H9 (cell line): ENCODE measurements at regions not wholly inside any gene's neighbourhood (a gene's known extent, or its start where the extent isn't known, plus 50 kb on each side); places are given as distances from the start of the nearest gene placed in this dataset.

ENCODE experiments used
- DNase-seq: peaks from one replicate; pipeline ENCODE4 v3.0.0-alpha.2; 2017
- H2AFZ ChIP-seq: one replicate; pipeline ENCODE4 v1.6.1; 2013; ENCODE audit warnings: mild to moderate bottlenecking, low read length, control low read depth, moderate library complexity
- H2AK5ac ChIP-seq: 2 replicates; pipeline ENCODE4 v1.6.1; 2013; ENCODE audit warnings: low read length, control low read depth, mixed read lengths; ENCODE audit not compliant: insufficient read length
- H2BK120ac ChIP-seq: one replicate; pipeline ENCODE4 v1.6.1; 2013; ENCODE audit warnings: low read depth, mild to moderate bottlenecking, low read length, control low read depth, inconsistent platforms; ENCODE audit not compliant: poor library complexity, severe bottlenecking
- H2BK12ac ChIP-seq: 2 replicates; pipeline ENCODE4 v1.6.1; 2013; ENCODE audit warnings: low read length, control low read depth, mixed read lengths, low read depth; ENCODE audit not compliant: insufficient read length
- H2BK15ac ChIP-seq: 2 replicates; pipeline ENCODE4 v1.6.1; 2013; ENCODE audit warnings: low read depth, low read length, control low read depth
- H2BK20ac ChIP-seq: one replicate; pipeline ENCODE4 v1.6.1; 2013; ENCODE audit warnings: low read depth, mild to moderate bottlenecking, low read length, control low read depth, inconsistent platforms; ENCODE audit not compliant: poor library complexity, severe bottlenecking
- H2BK5ac ChIP-seq: 2 replicates; pipeline ENCODE4 v1.6.1; 2013; ENCODE audit warnings: low read length, control low read depth, mixed read lengths; ENCODE audit not compliant: insufficient read length
- H3K14ac ChIP-seq: 2 replicates; pipeline ENCODE4 v1.6.1; 2013; ENCODE audit warnings: low read length, control low read depth; ENCODE audit not compliant: insufficient read depth
- H3K18ac ChIP-seq: 2 replicates; pipeline ENCODE4 v1.6.1; 2013; ENCODE audit warnings: low read depth, mild to moderate bottlenecking, mixed read lengths, low read length, control low read depth; ENCODE audit not compliant: insufficient read length
- H3K23ac ChIP-seq: 2 replicates; pipeline ENCODE4 v1.6.1; 2013; ENCODE audit warnings: low read length, control low read depth, mixed read lengths, low read depth; ENCODE audit not compliant: insufficient read length
- H3K23me2 ChIP-seq: 2 replicates; pipeline ENCODE4 v1.6.1; 2013; ENCODE audit warnings: low read depth, mild to moderate bottlenecking, mixed read lengths, low read length, control low read depth; ENCODE audit not compliant: insufficient read length, poor library complexity, severe bottlenecking
- H3K27ac ChIP-seq: 2 replicates; pipeline ENCODE4 v1.5.1; 2013; ENCODE audit warnings: low read length, control low read depth, mixed read lengths, low read depth; ENCODE audit not compliant: insufficient read length
- H3K27me3 ChIP-seq: 2 replicates; pipeline ENCODE4 v1.6.1; 2013; ENCODE audit warnings: low read length, control low read depth, inconsistent platforms; ENCODE audit not compliant: insufficient read depth
- H3K4ac ChIP-seq: 2 replicates; pipeline ENCODE4 v1.6.1; 2013; ENCODE audit warnings: low read depth, mild to moderate bottlenecking, control low read depth, inconsistent platforms, low read length, moderate library complexity
- H3K4me1 ChIP-seq: 2 replicates; pipeline ENCODE4 v1.6.1; 2013; ENCODE audit warnings: low read length, control low read depth, inconsistent platforms; ENCODE audit not compliant: insufficient read depth
- H3K4me2 ChIP-seq: 2 replicates; pipeline ENCODE4 v1.6.1; 2013; ENCODE audit warnings: low read length, control low read depth, mixed read lengths; ENCODE audit not compliant: insufficient read length, insufficient read depth
- H3K56ac ChIP-seq: 2 replicates; pipeline ENCODE4 v1.6.1; 2013; ENCODE audit warnings: low read depth, mild to moderate bottlenecking, mixed read lengths, low read length, control low read depth; ENCODE audit not compliant: insufficient read length
- H3K79me1 ChIP-seq: 2 replicates; pipeline ENCODE4 v1.6.1; 2013; ENCODE audit warnings: low read depth, mild to moderate bottlenecking, moderate library complexity, low read length, control low read depth, inconsistent platforms; ENCODE audit not compliant: insufficient read depth, poor library complexity, severe bottlenecking
- H3K79me2 ChIP-seq: 2 replicates; pipeline ENCODE4 v1.6.1; 2013; ENCODE audit warnings: low read length, control low read depth, inconsistent platforms; ENCODE audit not compliant: insufficient read depth
- H3K9ac ChIP-seq: 2 replicates; pipeline ENCODE4 v1.6.1; 2013; ENCODE audit warnings: low read length, control low read depth, mixed read lengths; ENCODE audit not compliant: insufficient read length; ENCODE audit errors: extremely low read depth
- H3K9me3 ChIP-seq: one replicate; pipeline ENCODE4 v1.6.1; 2013; ENCODE audit warnings: low read depth, low read length, inconsistent platforms; ENCODE audit not compliant: control insufficient read depth
- H3T11ph ChIP-seq: one replicate; pipeline ENCODE4 v1.6.1; 2013; ENCODE audit warnings: mild to moderate bottlenecking, low read length, control low read depth, inconsistent platforms
- H4K20me1 ChIP-seq: one replicate; pipeline ENCODE4 v1.6.1; 2013; ENCODE audit not compliant: control insufficient read depth, insufficient read length, insufficient read depth
- H4K5ac ChIP-seq: 2 replicates; pipeline ENCODE4 v1.6.1; 2013; ENCODE audit warnings: low read depth, mild to moderate bottlenecking, mixed read lengths, low read length, control low read depth; ENCODE audit not compliant: insufficient read length
- H4K8ac ChIP-seq: replicated peaks from 2 replicates; pipeline ENCODE4 v1.6.1; 2013; ENCODE audit warnings: low read length, control low read depth, mixed read lengths, low read depth; ENCODE audit not compliant: insufficient read length
- H4K91ac ChIP-seq: 2 replicates; pipeline ENCODE4 v1.6.1; 2013; ENCODE audit warnings: low read depth, mild to moderate bottlenecking, moderate library complexity, mixed read lengths, low read length, control low read depth; ENCODE audit not compliant: insufficient read length
- H3K27ac Mint-ChIP-seq, 3 experiments: 2 replicates in 2 of 3; 3 replicates in 1 of 3; pipeline ENCODE4 v1.8.0; 2020 to 2021; ENCODE audit warnings: mixed read lengths in 3 of 3, mild to moderate bottlenecking in 1 of 3, moderate library complexity in 1 of 3
- H3K27me3 Mint-ChIP-seq: 2 replicates; pipeline ENCODE4 v1.8.0; 2021; ENCODE audit warnings: low read depth, mild to moderate bottlenecking, moderate library complexity, mixed read lengths
- H3K36me3 Mint-ChIP-seq, 3 experiments: 2 replicates in 2 of 3; 3 replicates in 1 of 3; pipeline ENCODE4 v1.8.0; 2020 to 2021; ENCODE audit warnings: low read depth in 3 of 3, mixed read lengths in 3 of 3; ENCODE audit not compliant: insufficient read depth in 1 of 3
- H3K4me1 Mint-ChIP-seq, 2 experiments: 2 replicates each; pipeline ENCODE4 v1.8.0; 2020; ENCODE audit warnings: mixed read lengths in 2 of 2
- H3K4me3 Mint-ChIP-seq, 2 experiments: 2 replicates in 1 of 2; 3 replicates in 1 of 2; pipeline ENCODE4 v1.8.0; 2020 to 2021; ENCODE audit warnings: mild to moderate bottlenecking in 2 of 2, mixed read lengths in 2 of 2, moderate library complexity in 1 of 2
- H3K9me3 Mint-ChIP-seq, 2 experiments: 2 replicates in 1 of 2; 3 replicates in 1 of 2; pipeline ENCODE4 v1.8.0; 2020; ENCODE audit warnings: mild to moderate bottlenecking in 2 of 2, mixed read lengths in 2 of 2, moderate library complexity in 1 of 2
- CTCF ChIP-seq: fragments of 200-600 bp; sonication (generic); conservative IDR thresholded peaks from 3 replicates; pipeline ENCODE4 v1.8.0; 2021; ENCODE audit warnings: antibody characterized with exemption, mild to moderate bottlenecking
- WGBS: extraction: QIAGEN DNeasy Blood & Tissue Kit; methylation state at CpG from one replicate; pipeline ENCODE4 v1.1.7; 2013; ENCODE audit warnings: missing lambda C conversion rate, low lambda C conversion rate, mixed read lengths; ENCODE audit not compliant: insufficient read length; ENCODE audit errors: extremely low coverage; 5-methylcytosine and 5-hydroxymethylcytosine counted together

DNA sequence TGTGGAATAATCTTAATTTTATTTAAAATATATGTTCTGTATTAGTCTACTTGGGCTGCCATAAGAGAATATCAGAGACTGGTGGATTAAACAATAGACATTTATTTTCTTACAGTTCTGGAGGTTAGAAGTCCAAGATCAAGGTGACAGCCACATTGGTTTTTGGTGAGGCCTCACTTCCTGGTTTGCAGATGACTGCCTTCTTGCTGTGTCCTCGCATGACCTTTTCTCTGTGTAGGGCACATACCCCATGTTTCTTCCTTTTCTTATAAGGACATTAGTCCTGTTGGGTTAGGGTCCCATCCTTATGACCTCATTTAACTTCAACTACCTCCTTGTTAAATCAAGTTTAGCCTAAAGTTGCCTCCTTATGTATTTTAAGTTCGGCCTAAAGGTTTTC lies 202.7 kb upstream of the MPPED2 start:
- Histone ChIP-seq H3K79me1 (no peaks in the 10 kb centered on the region), H3K27me3 (no peaks in the 10 kb centered on the region), H4K5ac (no peak overlapping the region), H2AK5ac (no peak overlapping the region), H3K27ac (no peak overlapping the region), H3K9ac (no peak overlapping the region), H2BK120ac (no peak overlapping the region), H4K91ac (no peak overlapping the region), H3K56ac (no peak overlapping the region), H2BK5ac (no peak overlapping the region), H2BK15ac (no peak overlapping the region), H3K4me1 (no peaks in the 10 kb centered on the region), H3K9me3 (no peaks in the 10 kb centered on the region), H2AFZ (no peak overlapping the region), H3K18ac (no peak overlapping the region), H4K20me1 (no peaks in the 10 kb centered on the region), H4K8ac (no peak overlapping the region), H3K4ac (no peak overlapping the region), H3K23me2 (no peaks in the 10 kb centered on the region), H3K79me2 (no peaks in the 10 kb centered on the region), H2BK20ac (no peak overlapping the region), H3K4me2 (no peak overlapping the region), H3K23ac (no peak overlapping the region), H2BK12ac (no peak overlapping the region), H3K14ac (no peak overlapping the region), H3T11ph (no peak overlapping the region)
- H3K36me3 Mint-ChIP-seq = peaks cover 0 to 4% (median 2%) of the 10 kb centered on the region in 3 experiments; a peak in 3 of 7 replicates
- no peak for DNase-seq
- no peaks in the 10 kb centered on the region for H3K27me3 Mint-ChIP-seq
- no peak overlapping the region for H3K4me3 Mint-ChIP-seq
- WGBS = no CpG with 5 or more reads among the region's 2 CpGs
- H3K4me1 Mint-ChIP-seq = no peaks in the 10 kb centered on the region
- H3K9me3 Mint-ChIP-seq = peaks cover 3 to 5% of the 10 kb centered on the region in 2 experiments; a peak in 4 of 5 replicates
- H3K27ac Mint-ChIP-seq = no peak overlapping the region
- no peak for TF ChIP-seq CTCF
